KMS-11 (cell line): ENCODE measurements at regions not wholly inside any gene's neighbourhood (a gene's known extent, or its start where the extent isn't known, plus 50 kb on each side); places are given as distances from the start of the nearest gene placed in this dataset.
"Not testable (repeated sequence)": the region's sequence is repeated elsewhere in the genome, so short reads cannot be mapped to it uniquely, and the experiment has no call there.

ENCODE experiments used
- H2AFZ ChIP-seq: fragments of 200-600 bp; sonication (generic); 2 replicates; pipeline ENCODE4 v1.6.1; 2016; ENCODE audit warnings: antibody characterized with exemption, mixed run types, low read depth
- H3K27ac ChIP-seq: fragments of 200-600 bp; sonication (generic); 2 replicates; pipeline ENCODE4 v1.6.1; 2016; ENCODE audit warnings: mild to moderate bottlenecking, mixed run types
- H3K27me3 ChIP-seq: fragments of 200-600 bp; sonication (generic); 2 replicates; pipeline ENCODE4 v1.6.1; 2017; ENCODE audit warnings: mild to moderate bottlenecking, low read depth, mixed run types, moderate library complexity; ENCODE audit not compliant: insufficient read depth
- H3K36me3 ChIP-seq: fragments of 200-600 bp; sonication (generic); 2 replicates; pipeline ENCODE4 v1.6.1; 2017; ENCODE audit warnings: mild to moderate bottlenecking, mixed run types; ENCODE audit not compliant: insufficient read depth
- H3K4me1 ChIP-seq: fragments of 200-600 bp; sonication (generic); 2 replicates; pipeline ENCODE4 v1.6.1; 2016; ENCODE audit warnings: mild to moderate bottlenecking, low read depth, mixed run types; ENCODE audit not compliant: poor library complexity, severe bottlenecking
- H3K4me2 ChIP-seq: fragments of 200-600 bp; sonication (generic); 2 replicates; pipeline ENCODE4 v1.7.0; 2016; ENCODE audit warnings: mild to moderate bottlenecking, mixed run types
- H3K4me3 ChIP-seq: fragments of 200-600 bp; sonication (generic); IDR thresholded peaks from 2 replicates; pipeline ENCODE4 v1.6.1; 2017; ENCODE audit warnings: low read depth, low read length, mixed read lengths; ENCODE audit not compliant: insufficient read depth
- H3K79me2 ChIP-seq: fragments of 200-600 bp; sonication (generic); 2 replicates; pipeline ENCODE4 v1.6.1; 2016; ENCODE audit warnings: low read depth, mixed run types; ENCODE audit not compliant: insufficient read depth
- H3K9ac ChIP-seq: fragments of 200-600 bp; sonication (generic); 2 replicates; pipeline ENCODE4 v1.6.1; 2016; ENCODE audit warnings: mild to moderate bottlenecking, mixed run types
- H4K20me1 ChIP-seq: fragments of 200-600 bp; sonication (generic); 2 replicates; pipeline ENCODE4 v1.6.1; 2016; ENCODE audit warnings: mild to moderate bottlenecking, mixed run types; ENCODE audit not compliant: insufficient read depth
- CTCF ChIP-seq: fragments of 200-600 bp; sonication (generic); conservative IDR thresholded peaks from 2 replicates; pipeline ENCODE4 v1.6.1; 2017; ENCODE audit warnings: low read depth, mild to moderate bottlenecking, antibody characterized with exemption, low read length, moderate library complexity, mixed read lengths

- H3K4me1 ChIP-seq = peaks cover 6% of the 10 kb centered on the region
- H3K4me3 ChIP-seq = no peak overlapping the region
- H3K9ac ChIP-seq = no peak overlapping the region
- H3K4me2 ChIP-seq = no peak overlapping the region
- H2AFZ ChIP-seq = no peak overlapping the region
- H3K79me2 ChIP-seq = no peaks in the 10 kb centered on the region
- H3K27me3 ChIP-seq = no peaks in the 10 kb centered on the region
- H3K27ac ChIP-seq = no peak overlapping the region
- no peaks in the 10 kb centered on the region for H4K20me1 ChIP-seq
- H3K36me3 ChIP-seq = no peaks in the 10 kb centered on the region
- no peak for TF ChIP-seq CTCF
Measured at GRCh38 chr5:17331651-17332050, 114.2 kb downstream of the BASP1 start.

GRCh38 chr5:17333755-17334154 lies 116.3 kb downstream of the BASP1 start:
- Histone ChIP-seq H3K79me2 (no peaks in the 10 kb centered on the region), H4K20me1 (no peaks in the 10 kb centered on the region), H3K4me2 (no peak overlapping the region), H2AFZ (no peak overlapping the region), H3K27ac (no peak overlapping the region), H3K9ac (no peak overlapping the region), H3K36me3 (no peaks in the 10 kb centered on the region), H3K4me3 (no peak overlapping the region), H3K27me3 (no peaks in the 10 kb centered on the region), H3K4me1 (peaks cover 6% of the 10 kb centered on the region)
- TF ChIP-seq CTCF = no peak

- Histone ChIP-seq H2AFZ (no peak overlapping the region), H4K20me1 (no peaks in the 10 kb centered on the region)
Measured at GRCh38 chr5:17336054-17336453, 118.6 kb downstream of the BASP1 start.

GRCh38 chr5:17336723-17337122 lies 119.3 kb downstream of the BASP1 start:
- not testable (repeated sequence) for H3K36me3 ChIP-seq, H3K27me3 ChIP-seq, H2AFZ ChIP-seq, H3K79me2 ChIP-seq, H4K20me1 ChIP-seq, H3K4me2 ChIP-seq, H3K9ac ChIP-seq, H3K27ac ChIP-seq, H3K4me3 ChIP-seq, H3K4me1 ChIP-seq

More at GRCh38 chr5:17336054-17336453, 118.6 kb downstream of the BASP1 start:
- Histone ChIP-seq H3K4me2 (no peak overlapping the region), H3K9ac (no peak overlapping the region), H3K27me3 (no peaks in the 10 kb centered on the region), H3K79me2 (no peaks in the 10 kb centered on the region), H3K4me3 (no peak overlapping the region), H3K36me3 (no peaks in the 10 kb centered on the region), H3K27ac (no peak overlapping the region), H3K4me1 (peaks cover 6% of the 10 kb centered on the region)
- TF ChIP-seq CTCF = no peak

- Histone ChIP-seq H3K4me1 (peaks cover 16% of the 10 kb centered on the region), H3K27me3 (no peaks in the 10 kb centered on the region), H3K36me3 (no peaks in the 10 kb centered on the region), H3K27ac (no peak overlapping the region), H2AFZ (no peak overlapping the region), H3K4me3 (no peak overlapping the region), H4K20me1 (no peaks in the 10 kb centered on the region), H3K4me2 (no peak overlapping the region), H3K9ac (no peak overlapping the region), H3K79me2 (no peaks in the 10 kb centered on the region)
- TF ChIP-seq CTCF = no peak
Measured at GRCh38 chr5:17339841-17340240, 122.4 kb downstream of the BASP1 start.
